SKM-1 (cell line): ENCODE measurements at regions not wholly inside any gene's neighbourhood (a gene's known extent, or its start where the extent isn't known, plus 50 kb on each side); places are given as distances from the start of the nearest gene placed in this dataset.
"Not testable (repeated sequence)": the region's sequence is repeated elsewhere in the genome, so short reads cannot be mapped to it uniquely, and the experiment has no call there.

Experiments
- DNase-seq: peaks from one replicate; lab custom pipeline; 2025; ENCODE audit not compliant: unreplicated experiment; lab: John Stamatoyannopoulos, UW

GRCh38 chr2:126952216-126952615 is 53.5 kb downstream of the TEX51 start:
- no peak for DNase-seq

DNA sequence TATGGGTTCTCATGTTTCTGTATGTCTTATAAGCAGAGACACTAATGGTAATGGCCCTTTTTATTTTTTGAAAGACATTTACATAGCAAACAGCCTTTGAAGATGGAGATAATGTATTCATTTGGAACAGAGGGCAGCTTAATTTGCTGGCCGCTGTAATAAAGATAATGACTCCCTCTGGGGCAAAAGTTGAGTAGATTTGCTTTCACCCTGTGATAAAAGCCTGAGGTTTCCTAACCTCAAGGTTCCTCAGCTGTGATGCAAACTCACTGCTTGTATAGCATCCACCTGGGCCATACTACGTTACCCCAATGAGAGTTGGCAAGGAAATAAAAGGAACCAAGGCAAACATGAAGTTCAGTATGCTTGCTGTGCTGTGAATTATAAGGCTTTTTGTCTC is 54.8 kb downstream of the TEX51 start:
- DNase-seq: no peak

- DNase-seq: no peak
Observed at GRCh38 chr2:126954831-126955230, 56.1 kb downstream of the TEX51 start.

- DNase-seq: not testable (repeated sequence)
Observed at GRCh38 chr2:126956773-126957172, 58.1 kb downstream of the TEX51 start.

GRCh38 chr2:126963390-126963789 is 64.7 kb downstream of the TEX51 start:
- DNase-seq: no peak

DNA sequence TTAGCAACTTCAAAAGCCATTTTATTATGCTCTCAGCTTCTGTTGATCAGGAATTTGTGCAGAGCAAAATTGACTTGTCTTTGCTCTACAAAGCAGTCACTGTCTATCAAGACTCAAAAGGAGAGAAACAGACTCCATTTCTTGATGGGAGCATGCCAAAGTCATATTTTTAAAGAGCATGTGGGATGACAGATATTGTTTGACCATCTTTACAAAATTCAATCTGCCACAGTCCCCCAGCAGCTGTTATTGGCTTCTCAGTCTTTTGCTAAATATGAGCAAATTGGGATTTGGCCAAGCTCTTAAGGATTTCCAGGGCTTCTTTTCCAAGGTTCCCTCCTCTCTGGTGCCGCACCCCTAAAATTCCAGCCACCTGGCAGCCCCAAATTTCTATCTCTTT is 67.9 kb downstream of the TEX51 start:
- no peak for DNase-seq

- no peak for DNase-seq
Observed at GRCh38 chr2:126970583-126970982, 71.9 kb downstream of the TEX51 start.

DNA sequence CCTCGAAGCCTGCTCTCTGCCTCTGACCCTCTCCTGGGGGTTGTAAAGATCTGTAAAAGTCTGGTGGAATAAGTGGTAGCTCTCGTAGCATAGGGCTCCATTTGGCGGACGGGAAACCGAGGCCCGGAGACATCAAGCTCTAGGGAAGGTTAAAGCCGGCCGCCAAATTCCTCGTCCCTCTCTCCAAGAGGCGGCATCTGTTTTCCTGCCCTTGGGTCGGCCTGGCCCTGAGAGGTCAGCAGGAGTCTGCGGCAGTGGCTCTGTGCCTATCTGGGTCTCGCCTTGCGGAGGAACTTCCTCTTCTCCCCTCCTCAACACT is 72.4 kb downstream of the TEX51 start:
- no peak for DNase-seq

DNA sequence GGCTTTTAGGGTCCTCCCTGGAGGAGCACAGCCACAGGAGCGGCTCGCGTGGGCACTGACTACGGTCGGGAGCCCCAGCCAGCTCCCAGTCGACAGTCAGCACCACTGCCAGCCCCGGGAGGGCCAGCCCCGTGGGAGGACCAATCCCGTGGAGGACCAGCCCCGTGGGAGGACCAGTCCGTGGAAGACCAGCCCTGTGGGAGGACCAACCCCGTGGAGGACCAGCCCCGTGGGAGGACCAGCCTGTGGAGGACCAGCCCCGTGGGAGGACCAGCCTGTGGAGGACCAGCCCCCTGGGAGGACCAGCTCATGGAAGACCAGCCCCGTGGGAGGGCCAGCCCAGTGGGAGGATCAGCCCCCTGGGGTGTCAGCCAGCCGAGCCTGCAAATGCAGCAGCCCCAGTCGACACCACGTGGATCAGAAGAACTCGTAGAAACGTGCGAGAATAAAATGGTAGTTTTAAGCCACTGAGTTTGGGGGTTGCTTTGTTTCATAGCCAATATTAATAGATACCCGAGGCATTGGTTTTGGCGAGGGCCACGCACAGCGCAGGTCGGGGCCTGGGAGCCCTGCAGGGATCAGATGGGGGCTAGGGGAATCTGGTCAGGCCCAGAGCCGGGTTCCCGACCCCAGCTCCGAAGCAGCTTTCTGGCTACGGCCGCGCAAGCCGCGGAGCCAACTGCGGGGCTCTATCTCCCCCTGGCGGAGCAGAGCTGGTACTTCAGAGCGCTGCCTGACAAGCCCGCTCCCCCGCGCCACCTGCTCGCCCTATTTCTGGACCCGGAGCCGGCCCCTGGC is 73.0 kb downstream of the TEX51 start:
- DNase-seq: peak; percentile 68

DNA sequence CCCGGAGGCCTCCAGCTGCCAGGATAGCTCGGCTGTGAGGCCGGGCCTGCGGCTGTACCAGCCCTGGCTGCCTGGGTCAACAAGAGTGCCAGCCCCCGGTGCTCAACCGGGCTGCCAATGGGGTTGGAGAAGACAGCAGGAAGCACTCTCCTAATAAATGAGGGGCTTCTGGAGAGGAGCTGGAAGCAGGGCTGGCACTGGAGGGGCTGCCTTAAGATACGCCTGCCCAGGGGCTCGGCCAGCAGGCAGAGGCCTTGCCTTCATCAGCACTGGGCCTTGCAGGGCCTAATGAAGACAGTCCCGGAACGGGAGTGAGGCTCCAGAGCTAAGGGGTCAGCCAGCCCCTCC is 73.6 kb downstream of the TEX51 start:
- no peak for DNase-seq

- DNase-seq: no peak
Observed at GRCh38 chr2:126973745-126974144, 75.1 kb downstream of the TEX51 start.

- no peak for DNase-seq
Observed at GRCh38 chr2:126975671-126976655, 77.3 kb downstream of the TEX51 start.

DNA sequence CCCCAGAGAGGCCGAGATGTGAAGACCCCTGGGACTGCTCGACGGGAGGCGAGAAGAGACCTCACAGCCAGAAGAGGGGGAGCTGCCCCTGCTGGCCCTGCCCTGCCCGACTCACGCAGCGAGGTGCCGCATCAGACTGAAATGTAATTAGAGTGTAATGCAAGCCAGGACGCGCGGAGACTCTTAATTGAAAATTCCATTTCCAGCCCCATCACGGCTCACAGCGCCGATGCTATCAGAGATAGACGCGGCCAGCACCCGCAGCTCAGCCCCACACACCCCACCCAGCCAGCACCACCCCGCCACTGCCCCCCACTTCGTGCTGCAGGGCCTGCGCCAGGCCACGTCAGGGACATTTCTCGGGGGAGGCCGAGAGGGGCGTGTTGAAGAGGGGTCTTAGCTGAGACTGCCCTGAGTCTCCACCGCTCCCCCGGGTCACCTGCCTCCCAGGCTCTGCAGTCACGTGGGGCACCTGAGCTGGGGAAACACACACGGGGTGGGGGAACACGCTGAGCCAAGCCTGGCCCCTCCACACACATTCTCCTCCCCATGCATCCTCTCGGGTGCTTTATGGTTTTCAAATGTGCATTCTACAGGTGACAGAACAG is 78.1 kb downstream of the TEX51 start:
- DNase-seq: no peak

DNA sequence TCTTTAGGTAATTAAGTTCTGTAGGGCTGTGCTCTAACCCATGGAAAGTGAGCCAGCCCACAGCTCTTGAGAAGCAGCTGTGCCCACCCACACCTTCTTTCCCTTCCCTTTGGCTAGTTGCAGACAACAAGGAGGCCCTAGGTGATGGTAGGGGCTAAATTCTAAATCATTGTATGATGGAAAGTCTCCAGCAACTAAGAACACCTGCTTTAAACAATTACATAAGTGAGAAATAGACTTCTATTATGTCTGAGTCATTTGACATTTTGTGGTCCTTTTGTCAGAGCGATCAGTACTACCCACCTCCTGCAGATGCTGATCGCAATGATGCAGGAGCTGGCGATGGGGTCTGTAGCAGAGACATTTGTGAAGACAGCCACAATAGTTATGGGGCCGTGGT is 79.6 kb downstream of the TEX51 start:
- DNase-seq: no peak

DNA sequence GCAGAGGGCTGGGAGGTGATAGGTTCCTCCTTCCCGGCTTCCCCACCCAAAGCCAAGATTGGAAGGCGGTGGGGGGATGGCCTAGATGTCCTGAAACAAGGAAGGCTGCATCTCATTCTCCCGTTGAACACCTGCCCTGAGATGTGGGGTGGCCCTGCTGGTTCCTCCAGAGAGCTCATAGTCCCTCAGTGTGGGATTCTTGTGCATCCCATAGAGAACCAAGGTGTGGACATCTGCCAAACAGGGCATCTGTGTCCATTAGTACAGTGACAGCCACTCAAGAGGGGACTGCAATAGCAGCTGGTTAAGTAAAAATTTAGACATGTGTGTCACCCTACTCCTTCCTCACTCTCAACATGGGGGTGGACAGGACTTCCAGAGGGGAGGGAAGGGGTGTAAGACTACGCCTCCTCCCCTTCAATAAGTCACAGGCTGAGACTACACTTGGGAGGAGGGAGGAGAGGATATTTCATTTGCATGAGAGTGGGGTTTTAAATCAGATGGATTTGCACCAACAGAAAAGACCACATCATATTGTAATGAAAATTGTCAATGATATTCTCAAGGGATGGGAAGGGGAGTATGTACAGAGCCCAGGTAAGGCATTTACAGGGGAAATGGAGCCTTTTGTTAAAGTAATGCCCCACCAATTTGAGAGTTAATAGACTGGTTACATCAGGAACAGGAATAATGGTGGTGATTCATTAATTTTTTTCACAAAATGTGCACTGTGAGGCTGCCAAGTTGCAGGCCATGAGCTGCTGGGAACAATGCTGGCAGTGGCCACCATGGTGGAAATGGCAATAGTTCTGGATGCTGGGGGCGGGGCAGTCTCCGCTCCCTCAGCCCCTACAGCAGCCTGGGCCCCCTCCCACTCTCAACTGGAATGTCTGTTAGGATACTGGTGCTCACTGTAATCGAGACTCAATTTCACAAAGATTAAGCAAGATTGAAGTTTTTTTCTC is 80.6 kb downstream of the TEX51 start:
- no peak for DNase-seq

DNA sequence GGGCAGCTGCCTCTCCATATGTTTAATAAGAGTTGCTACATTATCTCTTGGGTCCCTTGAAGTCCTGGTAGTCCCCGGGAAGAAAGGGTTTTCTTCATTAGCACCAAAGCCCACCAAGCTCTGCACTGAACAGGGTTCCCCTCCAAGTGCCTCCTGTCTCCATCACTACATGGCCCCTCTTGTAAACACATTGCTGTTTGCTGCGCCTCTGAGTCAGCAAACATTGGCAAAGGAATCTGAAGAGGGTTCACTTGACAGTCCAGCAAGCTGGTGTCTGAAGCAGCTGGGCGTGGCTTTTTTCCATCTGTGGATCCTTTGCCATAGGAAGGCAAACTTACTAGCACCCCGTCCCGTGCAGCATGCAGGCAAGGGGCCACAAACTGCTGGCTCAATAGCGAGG is 82.8 kb downstream of the TEX51 start:
- no peak for DNase-seq

GRCh38 chr2:126982935-126983334 is 84.2 kb downstream of the TEX51 start:
- no peak for DNase-seq

GRCh38 chr2:126986631-126987187 is 88.0 kb downstream of the TEX51 start:
- DNase-seq: no peak

DNA sequence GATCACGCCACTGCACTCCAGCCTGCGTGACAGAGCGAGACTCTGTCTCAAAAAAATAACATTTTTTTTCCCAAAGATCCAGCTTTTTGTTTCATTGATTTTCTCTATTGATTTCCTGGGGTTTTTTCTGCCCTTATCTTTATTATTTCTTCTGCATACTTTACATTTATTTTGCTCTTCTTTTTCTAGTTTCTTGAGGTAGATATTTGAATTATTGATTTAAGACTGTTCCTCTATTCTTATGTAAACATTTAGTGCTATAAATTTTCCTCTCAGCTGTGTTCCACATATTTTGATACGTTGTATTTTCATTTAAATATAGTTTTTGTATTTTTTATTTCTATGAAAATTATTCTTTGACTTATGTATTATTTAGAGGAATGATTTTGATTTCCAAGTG is 89.8 kb downstream of the TEX51 start:
- DNase-seq: no peak

- not testable (repeated sequence) for DNase-seq
Observed at GRCh38 chr2:126989064-126989463, 90.4 kb downstream of the TEX51 start.
